ENCODE measurements at regions not wholly inside any gene's neighbourhood (a gene's known extent, or its start where the extent isn't known, plus 50 kb on each side); places are given as distances from the start of the nearest gene placed in this dataset.

GRCh38 chr6:170182781-170183120 lies 108.1 kb downstream of the DLL1 start:
- Histone ChIP-seq H4K91ac (ENCODE audit: low read depth, low read length, poor library complexity) (no peak overlapping the region), H2BK5ac (ENCODE audit: low read length) (no peak overlapping the region), H3K4me3 (ENCODE audit: low read length in 2 of 2) (no peak overlapping the region), H3K4me2 (ENCODE audit: insufficient read depth, low read length, poor library complexity, severe bottlenecking) (no peak overlapping the region), H3K23ac (ENCODE audit: low read depth, low read length, poor library complexity) (no peak overlapping the region), H2AFZ (ENCODE audit: low read length) (no peak overlapping the region), H3K9me3 (replicated peaks in 1 of 2; ENCODE audit: control insufficient read depth in 2 of 2, insufficient read depth in 1 of 2, low read depth in 1 of 2, low read length in 2 of 2) (peaks cover 0 to 3% of the 10 kb centered on the region in 2 donors), H2BK12ac (ENCODE audit: low read length) (no peak overlapping the region), H3K14ac (ENCODE audit: low read length) (no peak overlapping the region), H2BK15ac (ENCODE audit: low read length) (no peak overlapping the region), H3K79me1 (ENCODE audit: low read depth, low read length) (no peaks in the 10 kb centered on the region), H2AK5ac (ENCODE audit: low read depth, low read length) (no peak overlapping the region), H2BK120ac (ENCODE audit: low read depth, low read length) (no peak overlapping the region), H3K4me1 (ENCODE audit: control insufficient read depth in 2 of 2, insufficient read depth in 1 of 2, low read depth in 1 of 2, low read length in 2 of 2) (no peaks in the 10 kb centered on the region), H4K8ac (ENCODE audit: low read depth, low read length) (no peak overlapping the region), H3K27ac (replicated peaks; ENCODE audit: low read length) (no peak overlapping the region), H3K36me3 (replicated peaks in 1 of 2; ENCODE audit: control insufficient read depth in 2 of 2, insufficient read depth in 2 of 2, low read length in 2 of 2) (no peaks in the 10 kb centered on the region), H3K4ac (ENCODE audit: low read length) (no peak overlapping the region), H3K18ac (ENCODE audit: low read length) (no peak overlapping the region), H3K9ac (ENCODE audit: low read depth, low read length, poor library complexity) (no peak overlapping the region), H3K27me3 (ENCODE audit: control insufficient read depth in 3 of 3, insufficient read depth in 3 of 3, low read depth in 1 of 3, low read length in 3 of 3) (peaks cover 0 to 2% (median 0%) of the 10 kb centered on the region in 3 experiments)
- WGBS, 2 donors (ENCODE audit: extremely low coverage in 2 of 2, insufficient read length in 2 of 2, insufficient replicate concordance in 1 of 2), result no CpG with 5 or more reads among the region's 10 CpGs
- no peak for DNase-seq (ENCODE audit: low spot score)

GRCh38 chr6:170182093-170182780 lies 108.6 kb downstream of the DLL1 start:
- H2BK120ac ChIP-seq (ENCODE audit: low read depth, low read length), result no peak overlapping the region
- H3K36me3 ChIP-seq (replicated peaks in 1 of 2; ENCODE audit: control insufficient read depth in 2 of 2, insufficient read depth in 2 of 2, low read length in 2 of 2), result no peaks in the 10 kb centered on the region
- H4K91ac ChIP-seq (ENCODE audit: low read depth, low read length, poor library complexity), result no peak overlapping the region
- no peak overlapping the region for H2AFZ ChIP-seq (ENCODE audit: low read length)
- no peak overlapping the region for H3K4ac ChIP-seq (ENCODE audit: low read length)
- no peak overlapping the region for H3K4me3 ChIP-seq (ENCODE audit: low read length in 2 of 2)
- H3K27me3 ChIP-seq (ENCODE audit: control insufficient read depth in 3 of 3, insufficient read depth in 3 of 3, low read depth in 1 of 3, low read length in 3 of 3), result no peaks in the 10 kb centered on the region
- H3K14ac ChIP-seq (ENCODE audit: low read length), result no peak overlapping the region
- H3K27ac ChIP-seq (replicated peaks; ENCODE audit: low read length), result no peak overlapping the region
- H4K8ac ChIP-seq (ENCODE audit: low read depth, low read length), result no peak overlapping the region
- H3K4me2 ChIP-seq (ENCODE audit: insufficient read depth, low read length, poor library complexity, severe bottlenecking), result no peak overlapping the region
- no CpG with 5 or more reads among the region's 19 CpGs for WGBS, 2 donors (ENCODE audit: extremely low coverage in 2 of 2, insufficient read length in 2 of 2, insufficient replicate concordance in 1 of 2)
- no peak overlapping the region for H3K9ac ChIP-seq (ENCODE audit: low read depth, low read length, poor library complexity)
- H2BK5ac ChIP-seq (ENCODE audit: low read length), result no peak overlapping the region
- H3K4me1 ChIP-seq (ENCODE audit: control insufficient read depth in 2 of 2, insufficient read depth in 1 of 2, low read depth in 1 of 2, low read length in 2 of 2), result no peaks in the 10 kb centered on the region
- no peak overlapping the region for H2AK5ac ChIP-seq (ENCODE audit: low read depth, low read length)
- no peaks in the 10 kb centered on the region for H3K79me1 ChIP-seq (ENCODE audit: low read depth, low read length)
- no peak overlapping the region for H3K18ac ChIP-seq (ENCODE audit: low read length)
- peaks cover 0 to 3% of the 10 kb centered on the region in 2 donors for H3K9me3 ChIP-seq (replicated peaks in 1 of 2; ENCODE audit: control insufficient read depth in 2 of 2, insufficient read depth in 1 of 2, low read depth in 1 of 2, low read length in 2 of 2)
- no peak overlapping the region for H2BK15ac ChIP-seq (ENCODE audit: low read length)
- DNase-seq (ENCODE audit: low spot score), result no peak
- no peak overlapping the region for H3K23ac ChIP-seq (ENCODE audit: low read depth, low read length, poor library complexity)
- H2BK12ac ChIP-seq (ENCODE audit: low read length), result no peak overlapping the region

- H3K27ac ChIP-seq (replicated peaks; ENCODE audit: low read length), result no peak overlapping the region
- H4K91ac ChIP-seq (ENCODE audit: low read depth, low read length, poor library complexity), result peak overlapping the region; percentile 15
- H3K79me1 ChIP-seq (ENCODE audit: low read depth, low read length), result no peaks in the 10 kb centered on the region
- H2BK12ac ChIP-seq (ENCODE audit: low read length), result no peak overlapping the region
- peaks cover 0 to 6% of the 10 kb centered on the region in 2 donors for H3K9me3 ChIP-seq (replicated peaks in 1 of 2; ENCODE audit: control insufficient read depth in 2 of 2, insufficient read depth in 1 of 2, low read depth in 1 of 2, low read length in 2 of 2)
- H3K18ac ChIP-seq (ENCODE audit: low read length), result peak overlapping the region; percentile 30
- no peak for DNase-seq (ENCODE audit: low spot score)
- peak overlapping the region; percentile 22 for H2BK5ac ChIP-seq (ENCODE audit: low read length)
- H3K36me3 ChIP-seq (replicated peaks in 1 of 2; ENCODE audit: control insufficient read depth in 2 of 2, insufficient read depth in 2 of 2, low read length in 2 of 2), result no peaks in the 10 kb centered on the region
- no peak overlapping the region for H2AFZ ChIP-seq (ENCODE audit: low read length)
- H3K14ac ChIP-seq (ENCODE audit: low read length), result no peak overlapping the region
- no CpG with 5 or more reads among the region's 5 CpGs for WGBS, 2 donors (ENCODE audit: extremely low coverage in 2 of 2, insufficient read length in 2 of 2, insufficient replicate concordance in 1 of 2)
- H3K4me1 ChIP-seq (ENCODE audit: control insufficient read depth in 2 of 2, insufficient read depth in 1 of 2, low read depth in 1 of 2, low read length in 2 of 2), result no peaks in the 10 kb centered on the region
- H2BK15ac ChIP-seq (ENCODE audit: low read length), result no peak overlapping the region
- H3K4ac ChIP-seq (ENCODE audit: low read length), result no peak overlapping the region
- no peaks in the 10 kb centered on the region for H3K27me3 ChIP-seq (ENCODE audit: control insufficient read depth in 3 of 3, insufficient read depth in 3 of 3, low read depth in 1 of 3, low read length in 3 of 3)
- no peak overlapping the region for H4K8ac ChIP-seq (ENCODE audit: low read depth, low read length)
- no peak overlapping the region for H2BK120ac ChIP-seq (ENCODE audit: low read depth, low read length)
- H3K4me2 ChIP-seq (ENCODE audit: insufficient read depth, low read length, poor library complexity, severe bottlenecking), result no peak overlapping the region
- H3K9ac ChIP-seq (ENCODE audit: low read depth, low read length, poor library complexity), result no peak overlapping the region
- H3K4me3 ChIP-seq (ENCODE audit: low read length in 2 of 2), result no peak overlapping the region
- H2AK5ac ChIP-seq (ENCODE audit: low read depth, low read length), result peak overlapping the region; percentile 51
- no peak overlapping the region for H3K23ac ChIP-seq (ENCODE audit: low read depth, low read length, poor library complexity)
Observed at GRCh38 chr6:170181338-170181690, 109.6 kb downstream of the DLL1 start.

DNA sequence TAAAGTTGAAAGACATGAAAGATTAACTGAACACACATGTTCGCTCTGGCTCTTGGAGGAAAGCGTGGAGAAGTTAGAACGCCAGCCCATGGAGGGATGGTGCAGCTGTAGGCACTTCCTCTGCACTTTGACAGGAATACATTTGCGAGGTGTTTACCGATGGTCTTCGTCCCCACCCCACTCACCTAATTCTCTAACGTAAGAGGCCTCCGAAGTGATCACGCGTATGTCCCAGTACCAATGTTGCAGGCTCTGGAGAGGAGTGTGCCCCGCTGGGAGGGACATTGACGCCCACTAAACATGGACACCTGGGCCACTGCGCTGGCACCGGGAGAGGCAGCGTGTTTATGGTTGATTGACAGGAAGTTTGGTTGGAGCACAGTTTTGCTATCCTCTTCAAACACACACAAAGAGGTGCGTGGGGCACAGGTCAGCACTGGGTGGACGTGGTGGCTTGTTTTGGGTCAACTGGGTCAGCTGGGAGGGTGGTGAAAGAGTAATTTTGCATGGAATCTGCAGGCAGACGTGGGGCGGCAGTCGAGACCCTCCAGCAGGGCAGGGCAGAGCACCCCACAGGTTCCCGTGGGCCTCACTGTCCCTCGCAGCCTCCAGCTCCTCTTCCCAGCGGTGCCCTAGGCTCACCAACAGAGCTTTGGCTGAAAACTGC lies 110.1 kb downstream of the DLL1 start:
- Histone ChIP-seq H2AFZ (ENCODE audit: low read length) (no peak overlapping the region), H3K9ac (ENCODE audit: low read depth, low read length, poor library complexity) (no peak overlapping the region), H4K91ac (ENCODE audit: low read depth, low read length, poor library complexity) (peak overlapping the region; percentile 15), H2BK120ac (ENCODE audit: low read depth, low read length) (no peak overlapping the region), H2BK12ac (ENCODE audit: low read length) (no peak overlapping the region), H4K8ac (ENCODE audit: low read depth, low read length) (no peak overlapping the region), H3K9me3 (replicated peaks in 1 of 2; ENCODE audit: control insufficient read depth in 2 of 2, insufficient read depth in 1 of 2, low read depth in 1 of 2, low read length in 2 of 2) (peaks cover 0 to 6% of the 10 kb centered on the region in 2 donors), H3K4me3 (ENCODE audit: low read length in 2 of 2) (no peak overlapping the region), H3K79me1 (ENCODE audit: low read depth, low read length) (no peaks in the 10 kb centered on the region), H3K4ac (ENCODE audit: low read length) (no peak overlapping the region), H2AK5ac (ENCODE audit: low read depth, low read length) (peak overlapping the region; percentile 51), H3K4me2 (ENCODE audit: insufficient read depth, low read length, poor library complexity, severe bottlenecking) (no peak overlapping the region), H3K36me3 (replicated peaks in 1 of 2; ENCODE audit: control insufficient read depth in 2 of 2, insufficient read depth in 2 of 2, low read length in 2 of 2) (no peaks in the 10 kb centered on the region), H3K27ac (replicated peaks; ENCODE audit: low read length) (no peak overlapping the region), H3K14ac (ENCODE audit: low read length) (peak overlapping the region; percentile 61), H3K4me1 (ENCODE audit: control insufficient read depth in 2 of 2, insufficient read depth in 1 of 2, low read depth in 1 of 2, low read length in 2 of 2) (no peaks in the 10 kb centered on the region), H2BK15ac (ENCODE audit: low read length) (no peak overlapping the region), H3K18ac (ENCODE audit: low read length) (peak overlapping the region; percentile 30), H2BK5ac (ENCODE audit: low read length) (peak overlapping the region; percentile 22), H3K27me3 (ENCODE audit: control insufficient read depth in 3 of 3, insufficient read depth in 3 of 3, low read depth in 1 of 3, low read length in 3 of 3) (no peaks in the 10 kb centered on the region), H3K23ac (ENCODE audit: low read depth, low read length, poor library complexity) (no peak overlapping the region)
- no peak for DNase-seq (ENCODE audit: low spot score)
- WGBS, 2 donors (ENCODE audit: extremely low coverage in 2 of 2, insufficient read length in 2 of 2, insufficient replicate concordance in 1 of 2), result no CpG with 5 or more reads among the region's 23 CpGs
